Hepatocyte (in vitro differentiated cells): ENCODE measurements at regions not wholly inside any gene's neighbourhood (a gene's known extent, or its start where the extent isn't known, plus 50 kb on each side); places are given as distances from the start of the nearest gene placed in this dataset.

Source experiments
- DNase-seq: peaks from one replicate; pipeline ENCODE4 v3.0.0-alpha.2; 2016; ENCODE audit warnings: low spot score
- H2AFZ ChIP-seq: fragments of 200-600 bp; sonication (generic); 2 replicates; pipeline ENCODE4 v1.6.0; 2016; ENCODE audit warnings: antibody characterized with exemption, mild to moderate bottlenecking
- H3K27ac ChIP-seq: fragments of 200-600 bp; sonication (generic); 2 replicates; pipeline ENCODE4 v1.5.1; 2016; ENCODE audit warnings: mild to moderate bottlenecking
- H3K27me3 ChIP-seq: fragments of 200-600 bp; sonication (generic); 2 replicates; pipeline ENCODE4 v1.6.1; 2016
- H3K36me3 ChIP-seq: fragments of 200-600 bp; sonication (generic); replicated peaks from 2 replicates; pipeline ENCODE4 v1.5.1; 2016; ENCODE audit warnings: low read depth; ENCODE audit not compliant: insufficient read depth
- H3K4me1 ChIP-seq: fragments of 200-600 bp; sonication (generic); 2 replicates; pipeline ENCODE4 v1.5.1; 2016; ENCODE audit warnings: mild to moderate bottlenecking, moderate library complexity; ENCODE audit not compliant: insufficient read depth
- H3K4me2 ChIP-seq: fragments of 200-600 bp; sonication (generic); 2 replicates; pipeline ENCODE4 v1.6.0; 2016
- H3K4me3 ChIP-seq: fragments of 200-600 bp; sonication (generic); 2 replicates; pipeline ENCODE4 v1.5.1; 2016; ENCODE audit warnings: mild to moderate bottlenecking
- H3K79me2 ChIP-seq: fragments of 200-600 bp; sonication (generic); 2 replicates; pipeline ENCODE4 v1.6.0; 2017; ENCODE audit warnings: mild to moderate bottlenecking
- H3K9me2 ChIP-seq: fragments of 200-600 bp; sonication (generic); replicated peaks from 2 replicates; pipeline ENCODE4 v1.6.0; 2017; ENCODE audit warnings: mild to moderate bottlenecking; ENCODE audit not compliant: insufficient read depth
- H3K9me3 ChIP-seq: fragments of 200-600 bp; sonication (generic); 2 replicates; pipeline ENCODE4 v1.5.1; 2016; ENCODE audit warnings: low read depth, mild to moderate bottlenecking
- H4K20me1 ChIP-seq: fragments of 200-600 bp; sonication (generic); 2 replicates; pipeline ENCODE4 v1.6.0; 2016; ENCODE audit warnings: mild to moderate bottlenecking; ENCODE audit not compliant: insufficient read depth, poor library complexity, severe bottlenecking
- EZH2 ChIP-seq: fragments of 200-600 bp; sonication (generic); IDR thresholded peaks from 2 replicates; pipeline ENCODE4 v1.6.1; 2016; ENCODE audit warnings: antibody characterized with exemption, mild to moderate bottlenecking, borderline replicate concordance
- EZH2phosphoT487 ChIP-seq: fragments of 200-600 bp; sonication (generic); IDR thresholded peaks from one replicate; pipeline ENCODE4 v1.6.1; 2018; ENCODE audit warnings: antibody characterized with exemption, mild to moderate bottlenecking, low read depth, moderate library complexity; ENCODE audit not compliant: unreplicated experiment, severe bottlenecking
- WGBS: methylation state at CpG from one replicate; pipeline ENCODE4 v1.1.6; 2016; ENCODE audit warnings: low lambda C conversion rate; ENCODE audit errors: missing lambda C conversion rate; 5-methylcytosine and 5-hydroxymethylcytosine counted together
- TF ChIP-seq, protein P1 (sequence below): fragments of 200-600 bp; sonication (generic); IDR thresholded peaks from 2 replicates; pipeline ENCODE4 v1.5.1; 2016; ENCODE audit warnings: antibody characterized with exemption, mild to moderate bottlenecking; ENCODE audit not compliant: poor library complexity

- H3K9me3 ChIP-seq, result peaks cover 5% of the 10 kb centered on the region
- no peak for DNase-seq
- no peaks in the 10 kb centered on the region for H3K79me2 ChIP-seq
- no peak overlapping the region for H2AFZ ChIP-seq
- H3K36me3 ChIP-seq, result no peaks in the 10 kb centered on the region
- H3K4me1 ChIP-seq, result no peaks in the 10 kb centered on the region
- H3K9me2 ChIP-seq, result no peaks in the 10 kb centered on the region
- no peak overlapping the region for H3K27ac ChIP-seq
- no peak for TF ChIP-seq EZH2phosphoT487
- TF ChIP-seq, protein P1, sequence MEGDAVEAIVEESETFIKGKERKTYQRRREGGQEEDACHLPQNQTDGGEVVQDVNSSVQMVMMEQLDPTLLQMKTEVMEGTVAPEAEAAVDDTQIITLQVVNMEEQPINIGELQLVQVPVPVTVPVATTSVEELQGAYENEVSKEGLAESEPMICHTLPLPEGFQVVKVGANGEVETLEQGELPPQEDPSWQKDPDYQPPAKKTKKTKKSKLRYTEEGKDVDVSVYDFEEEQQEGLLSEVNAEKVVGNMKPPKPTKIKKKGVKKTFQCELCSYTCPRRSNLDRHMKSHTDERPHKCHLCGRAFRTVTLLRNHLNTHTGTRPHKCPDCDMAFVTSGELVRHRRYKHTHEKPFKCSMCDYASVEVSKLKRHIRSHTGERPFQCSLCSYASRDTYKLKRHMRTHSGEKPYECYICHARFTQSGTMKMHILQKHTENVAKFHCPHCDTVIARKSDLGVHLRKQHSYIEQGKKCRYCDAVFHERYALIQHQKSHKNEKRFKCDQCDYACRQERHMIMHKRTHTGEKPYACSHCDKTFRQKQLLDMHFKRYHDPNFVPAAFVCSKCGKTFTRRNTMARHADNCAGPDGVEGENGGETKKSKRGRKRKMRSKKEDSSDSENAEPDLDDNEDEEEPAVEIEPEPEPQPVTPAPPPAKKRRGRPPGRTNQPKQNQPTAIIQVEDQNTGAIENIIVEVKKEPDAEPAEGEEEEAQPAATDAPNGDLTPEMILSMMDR, result no peak
- no peaks in the 10 kb centered on the region for H3K27me3 ChIP-seq
- H4K20me1 ChIP-seq, result no peaks in the 10 kb centered on the region
- H3K4me2 ChIP-seq, result no peak overlapping the region
- 91% methylated on average over 2 of the region's 2 CpGs for WGBS
- no peak overlapping the region for H3K4me3 ChIP-seq
Observed at GRCh38 chr5:125538469-125538868, 792.0 kb upstream of the ZNF608 start.

GRCh38 chr5:125541085-125541484 is 794.6 kb upstream of the ZNF608 start:
- WGBS, result 96% methylated on average over 2 of the region's 2 CpGs
- H3K4me1 ChIP-seq, result no peaks in the 10 kb centered on the region
- no peaks in the 10 kb centered on the region for H3K36me3 ChIP-seq
- H4K20me1 ChIP-seq, result no peaks in the 10 kb centered on the region
- TF ChIP-seq EZH2, result no peak
- TF ChIP-seq EZH2phosphoT487, result no peak
- TF ChIP-seq, protein P1, result no peak
- no peak overlapping the region for H3K4me3 ChIP-seq
- H3K4me2 ChIP-seq, result no peak overlapping the region
- DNase-seq, result no peak
- peaks cover 5% of the 10 kb centered on the region for H3K9me3 ChIP-seq
- H2AFZ ChIP-seq, result no peak overlapping the region
- no peaks in the 10 kb centered on the region for H3K79me2 ChIP-seq
- no peak overlapping the region for H3K27ac ChIP-seq
- no peaks in the 10 kb centered on the region for H3K27me3 ChIP-seq
- H3K9me2 ChIP-seq, result no peaks in the 10 kb centered on the region

DNA sequence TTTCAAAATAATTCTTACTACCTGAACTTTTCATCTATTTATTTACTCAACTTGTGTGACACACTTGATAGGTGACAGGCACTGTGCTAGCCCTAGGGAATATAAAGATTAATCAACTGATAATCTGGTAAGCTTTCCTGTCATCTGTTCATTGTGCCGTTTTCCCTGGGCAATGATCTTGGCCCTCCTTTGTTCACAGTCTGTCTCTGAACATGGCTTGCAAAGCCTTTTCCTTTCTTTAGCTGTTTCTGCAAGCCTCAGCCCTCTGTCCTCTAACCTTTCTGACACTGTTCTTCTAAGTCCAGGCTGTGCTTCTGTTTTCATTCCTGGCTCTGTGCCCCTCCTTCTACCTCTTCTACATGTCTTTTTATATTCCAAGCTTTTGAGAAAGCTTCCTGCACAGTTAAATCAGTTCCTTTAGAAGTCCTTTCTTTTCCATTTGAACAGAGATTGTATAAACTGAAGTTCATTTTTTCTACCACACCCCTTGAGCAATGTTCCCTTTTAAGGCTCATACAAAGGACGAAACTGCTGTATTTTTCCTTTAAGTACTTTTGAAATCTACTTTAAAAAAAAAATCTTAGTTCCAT is 803.0 kb upstream of the ZNF608 start:
- Histone ChIP-seq H4K20me1 (no peaks in the 10 kb centered on the region), H3K4me3 (no peak overlapping the region), H3K4me2 (peak overlapping the region; percentile 35), H3K27ac (peak overlapping the region; percentile 54), H3K9me3 (no peaks in the 10 kb centered on the region), H3K4me1 (peaks cover 18% of the 10 kb centered on the region), H3K9me2 (no peaks in the 10 kb centered on the region), H3K79me2 (no peaks in the 10 kb centered on the region), H2AFZ (no peak overlapping the region), H3K36me3 (no peaks in the 10 kb centered on the region), H3K27me3 (no peaks in the 10 kb centered on the region)
- no peak for TF ChIP-seq EZH2
- TF ChIP-seq, protein P1, result no peak
- TF ChIP-seq EZH2phosphoT487, result no peak
- 18% methylated on average over 2 of the region's 2 CpGs for WGBS
- no peak for DNase-seq

- Histone ChIP-seq H4K20me1 (no peaks in the 10 kb centered on the region), H3K4me1 (peaks cover 18% of the 10 kb centered on the region), H3K79me2 (no peaks in the 10 kb centered on the region), H2AFZ (no peak overlapping the region), H3K4me2 (peak overlapping the region; percentile 35), H3K36me3 (no peaks in the 10 kb centered on the region), H3K9me2 (no peaks in the 10 kb centered on the region), H3K4me3 (no peak overlapping the region), H3K27me3 (no peaks in the 10 kb centered on the region), H3K9me3 (no peaks in the 10 kb centered on the region), H3K27ac (peak overlapping the region; percentile 54)
- 34% methylated on average over 2 of the region's 2 CpGs for WGBS
- no peak for DNase-seq
- TF ChIP-seq EZH2 (no peak), EZH2phosphoT487 (no peak)
- TF ChIP-seq, protein P1, result no peak
Observed at GRCh38 chr5:125550274-125550673, 803.8 kb upstream of the ZNF608 start.
